ENCODE measurements at regions not wholly inside any gene's neighbourhood (a gene's known extent, or its start where the extent isn't known, plus 50 kb on each side); places are given as distances from the start of the nearest gene placed in this dataset.
A peak's percentile ranks its signal among the peaks of the same experiment; 100 is the strongest.

GRCh38 chr2:146239392-146240135, 1605.3 kb upstream of the ACVR2A start:
- no peak for TF ChIP-seq CTCF (IDR thresholded peaks at IDR 0.05; ENCODE audit: unreplicated experiment in 3 of 3)
- Mint-ChIP-seq H3K4me3 (peak overlapping the region in 2 of 3 experiments; percentile 1 to 3), H3K9me3 (no peaks in the 10 kb centered on the region), H3K36me3 (ENCODE audit: low read depth) (no peaks in the 10 kb centered on the region), H3K27ac (peak overlapping the region; percentile 85 to 91 (median 91)), H3K27me3 (ENCODE audit: low read depth) (no peaks in the 10 kb centered on the region), H3K4me1 (peaks cover 45% of the 10 kb centered on the region)

- H3K4me3 Mint-ChIP-seq = no peak overlapping the region
- TF ChIP-seq CTCF (IDR thresholded peaks at IDR 0.05; ENCODE audit: unreplicated experiment in 3 of 3) = no peak
- H3K36me3 Mint-ChIP-seq (ENCODE audit: low read depth) = no peaks in the 10 kb centered on the region
- peaks cover 40% of the 10 kb centered on the region for H3K4me1 Mint-ChIP-seq
- no peaks in the 10 kb centered on the region for H3K9me3 Mint-ChIP-seq
- H3K27me3 Mint-ChIP-seq (ENCODE audit: low read depth) = no peaks in the 10 kb centered on the region
- peak overlapping the region; percentile 85 to 91 (median 91) for H3K27ac Mint-ChIP-seq
Measured at GRCh38 chr2:146238254-146238966, 1606.4 kb upstream of the ACVR2A start.

GRCh38 chr2:146235158-146235557, 1609.7 kb upstream of the ACVR2A start:
- no peaks in the 10 kb centered on the region for H3K36me3 Mint-ChIP-seq (ENCODE audit: low read depth)
- no peaks in the 10 kb centered on the region for H3K9me3 Mint-ChIP-seq
- H3K27me3 Mint-ChIP-seq (ENCODE audit: low read depth) = no peaks in the 10 kb centered on the region
- no peak overlapping the region for H3K4me3 Mint-ChIP-seq
- H3K27ac Mint-ChIP-seq = no peak overlapping the region
- TF ChIP-seq CTCF (IDR thresholded peaks at IDR 0.05; ENCODE audit: unreplicated experiment in 3 of 3) = no peak
- H3K4me1 Mint-ChIP-seq = peaks cover 23% of the 10 kb centered on the region

GRCh38 chr2:146229508-146230155, 1615.2 kb upstream of the ACVR2A start:
- H3K36me3 Mint-ChIP-seq (ENCODE audit: low read depth) = no peaks in the 10 kb centered on the region
- H3K9me3 Mint-ChIP-seq = no peaks in the 10 kb centered on the region
- H3K27ac Mint-ChIP-seq = peak overlapping the region in 1 of 3 experiments; percentile 84
- no peak for TF ChIP-seq CTCF (IDR thresholded peaks at IDR 0.05; ENCODE audit: unreplicated experiment in 3 of 3)
- no peak overlapping the region for H3K4me3 Mint-ChIP-seq
- peaks cover 17% of the 10 kb centered on the region for H3K4me1 Mint-ChIP-seq
- H3K27me3 Mint-ChIP-seq (ENCODE audit: low read depth) = no peaks in the 10 kb centered on the region

- H3K27me3 Mint-ChIP-seq (ENCODE audit: low read depth) = no peaks in the 10 kb centered on the region
- H3K9me3 Mint-ChIP-seq = no peaks in the 10 kb centered on the region
- no peaks in the 10 kb centered on the region for H3K36me3 Mint-ChIP-seq (ENCODE audit: low read depth)
Measured at GRCh38 chr2:146228466-146229058, 1616.3 kb upstream of the ACVR2A start.

More at GRCh38 chr2:146228466-146229058, 1616.3 kb upstream of the ACVR2A start:
- Mint-ChIP-seq H3K4me1 (peaks cover 24% of the 10 kb centered on the region), H3K27ac (peak overlapping the region; percentile 6 to 84 (median 38)), H3K4me3 (no peak overlapping the region)
- TF ChIP-seq CTCF (IDR thresholded peaks at IDR 0.05; ENCODE audit: unreplicated experiment in 3 of 3) = no peak
